ENCODE measurements at regions not wholly inside any gene's neighbourhood (a gene's known extent, or its start where the extent isn't known, plus 50 kb on each side); places are given as distances from the start of the nearest gene placed in this dataset.

DNA sequence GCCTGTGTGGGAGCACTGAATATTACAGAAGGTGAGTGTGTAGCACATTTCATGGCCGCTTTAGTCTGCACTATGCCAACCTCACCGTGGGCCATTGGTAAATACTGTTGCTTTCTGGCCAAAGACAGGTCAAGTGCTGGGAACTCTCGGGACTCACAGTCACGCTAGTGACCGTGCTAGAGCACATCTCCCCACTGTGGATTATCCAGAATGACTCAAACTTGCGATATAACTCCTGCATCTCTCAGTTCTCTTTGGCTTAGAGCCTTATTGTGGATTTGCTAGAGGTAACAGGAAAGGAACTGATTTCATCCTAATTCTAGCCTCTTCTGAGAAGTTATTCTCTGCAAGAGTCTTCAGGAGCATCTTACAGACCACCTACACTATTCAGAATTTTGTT lies 86.5 kb downstream of the DAD1 start:
- TF ChIP-seq, protein P1, sequence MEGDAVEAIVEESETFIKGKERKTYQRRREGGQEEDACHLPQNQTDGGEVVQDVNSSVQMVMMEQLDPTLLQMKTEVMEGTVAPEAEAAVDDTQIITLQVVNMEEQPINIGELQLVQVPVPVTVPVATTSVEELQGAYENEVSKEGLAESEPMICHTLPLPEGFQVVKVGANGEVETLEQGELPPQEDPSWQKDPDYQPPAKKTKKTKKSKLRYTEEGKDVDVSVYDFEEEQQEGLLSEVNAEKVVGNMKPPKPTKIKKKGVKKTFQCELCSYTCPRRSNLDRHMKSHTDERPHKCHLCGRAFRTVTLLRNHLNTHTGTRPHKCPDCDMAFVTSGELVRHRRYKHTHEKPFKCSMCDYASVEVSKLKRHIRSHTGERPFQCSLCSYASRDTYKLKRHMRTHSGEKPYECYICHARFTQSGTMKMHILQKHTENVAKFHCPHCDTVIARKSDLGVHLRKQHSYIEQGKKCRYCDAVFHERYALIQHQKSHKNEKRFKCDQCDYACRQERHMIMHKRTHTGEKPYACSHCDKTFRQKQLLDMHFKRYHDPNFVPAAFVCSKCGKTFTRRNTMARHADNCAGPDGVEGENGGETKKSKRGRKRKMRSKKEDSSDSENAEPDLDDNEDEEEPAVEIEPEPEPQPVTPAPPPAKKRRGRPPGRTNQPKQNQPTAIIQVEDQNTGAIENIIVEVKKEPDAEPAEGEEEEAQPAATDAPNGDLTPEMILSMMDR (IDR thresholded peaks at IDR 0.05) = no peak
- no peaks in the 10 kb centered on the region for H3K9me3 ChIP-seq
- no peak overlapping the region for H3K27ac ChIP-seq
- H3K4me1 ChIP-seq = no peaks in the 10 kb centered on the region
- H3K27me3 ChIP-seq = no peaks in the 10 kb centered on the region
- no peak overlapping the region for H3K4me3 ChIP-seq
- intact Hi-C loops (cut with DNase I; ENCODE audit: low total_unique reads) = no loop called here
- no peak for DNase-seq
- H3K36me3 ChIP-seq = no peaks in the 10 kb centered on the region

DNA sequence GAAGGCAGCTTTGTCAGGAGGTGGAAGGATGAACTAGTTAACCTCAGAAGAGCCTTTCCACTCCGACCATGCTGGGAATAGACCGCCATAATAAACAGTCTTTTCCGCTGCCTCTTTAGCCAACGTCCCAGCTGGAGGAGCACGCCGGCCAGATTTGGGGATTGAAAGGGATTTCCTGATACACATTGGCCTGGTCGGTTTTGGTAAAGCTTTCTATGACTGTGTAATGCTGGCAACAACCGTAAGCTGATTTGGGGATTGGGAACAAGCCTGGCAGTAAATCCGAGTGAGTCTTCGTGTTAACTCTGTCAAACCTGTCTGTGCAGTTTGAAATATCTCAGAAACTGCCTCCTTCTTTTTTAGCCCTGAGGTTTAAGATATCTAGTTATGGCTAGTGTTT lies 87.0 kb downstream of the DAD1 start:
- Histone ChIP-seq H3K4me3 (no peak overlapping the region), H3K9me3 (no peaks in the 10 kb centered on the region), H3K27me3 (no peaks in the 10 kb centered on the region), H3K27ac (no peak overlapping the region), H3K4me1 (no peaks in the 10 kb centered on the region), H3K36me3 (no peaks in the 10 kb centered on the region)
- TF ChIP-seq, protein P1 (IDR thresholded peaks at IDR 0.05) = no peak
- peak in 1 of 2 donors; percentile 37 for DNase-seq
- intact Hi-C loops (cut with DNase I; ENCODE audit: low total_unique reads) = no loop called here

DNA sequence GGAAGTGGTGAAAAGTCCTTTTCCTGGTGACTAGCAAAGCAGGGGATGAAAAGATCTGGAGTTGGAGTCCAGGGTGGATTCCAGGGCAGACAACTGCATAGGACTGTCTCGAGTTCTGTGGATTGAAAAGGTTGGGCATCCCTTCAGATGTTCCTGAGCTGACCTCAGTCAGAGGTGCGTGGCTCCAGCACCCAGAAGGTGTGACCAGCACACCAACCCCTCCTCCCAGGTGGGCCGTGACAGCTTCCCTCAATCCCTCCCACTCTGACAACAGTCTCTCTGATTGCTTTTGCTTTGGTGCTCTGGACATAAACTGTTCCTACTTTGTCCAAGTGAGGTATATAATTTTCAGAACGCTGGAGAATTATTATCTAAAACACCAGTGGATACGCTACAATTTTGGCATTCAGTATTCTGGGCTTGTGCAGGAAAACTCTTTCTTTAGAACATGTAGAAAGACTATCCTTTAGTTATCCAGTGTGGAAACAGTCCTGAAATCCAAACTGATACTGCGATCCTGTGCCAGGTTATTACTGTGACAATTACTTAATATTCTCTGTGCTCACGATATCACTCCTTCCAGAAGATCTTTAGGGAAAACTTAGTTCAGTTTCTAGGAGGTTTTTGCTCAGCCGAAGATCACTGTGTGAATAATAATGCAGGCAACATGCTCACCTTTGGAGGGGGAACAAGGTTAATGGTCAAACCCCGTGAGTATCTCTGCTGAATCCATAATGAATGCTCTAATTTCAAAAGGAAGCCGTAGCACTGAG lies 87.9 kb downstream of the DAD1 start:
- intact Hi-C loops (cut with DNase I; ENCODE audit: low total_unique reads) = no loop called here
- H3K27ac ChIP-seq = no peak overlapping the region
- H3K36me3 ChIP-seq = no peaks in the 10 kb centered on the region
- no peaks in the 10 kb centered on the region for H3K9me3 ChIP-seq
- H3K4me1 ChIP-seq = no peaks in the 10 kb centered on the region
- H3K27me3 ChIP-seq = no peaks in the 10 kb centered on the region
- H3K4me3 ChIP-seq = no peak overlapping the region
- DNase-seq = no peak
- TF ChIP-seq, protein P1 (IDR thresholded peaks at IDR 0.05) = no peak

DNA sequence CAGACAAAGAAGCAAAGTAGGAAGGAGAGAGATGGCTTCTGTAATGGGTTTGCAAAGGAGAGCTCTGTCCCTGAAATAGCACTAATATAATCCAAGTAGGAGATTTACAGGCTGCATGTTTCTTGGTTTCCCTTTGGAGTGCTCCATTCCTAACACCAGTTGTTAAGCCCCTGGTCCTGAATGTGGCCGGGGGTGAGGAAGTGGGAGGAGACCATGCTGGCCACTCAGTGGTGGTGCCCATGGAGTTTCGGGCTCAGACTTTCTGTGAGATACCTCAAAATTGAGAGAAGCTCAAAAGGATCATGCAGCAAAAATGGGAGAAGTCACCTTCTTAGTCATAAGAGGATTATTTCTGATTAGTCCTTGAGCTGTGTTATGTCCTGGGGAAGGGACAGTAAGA lies 88.5 kb downstream of the DAD1 start:
- no peak overlapping the region for H3K27ac ChIP-seq

DNA sequence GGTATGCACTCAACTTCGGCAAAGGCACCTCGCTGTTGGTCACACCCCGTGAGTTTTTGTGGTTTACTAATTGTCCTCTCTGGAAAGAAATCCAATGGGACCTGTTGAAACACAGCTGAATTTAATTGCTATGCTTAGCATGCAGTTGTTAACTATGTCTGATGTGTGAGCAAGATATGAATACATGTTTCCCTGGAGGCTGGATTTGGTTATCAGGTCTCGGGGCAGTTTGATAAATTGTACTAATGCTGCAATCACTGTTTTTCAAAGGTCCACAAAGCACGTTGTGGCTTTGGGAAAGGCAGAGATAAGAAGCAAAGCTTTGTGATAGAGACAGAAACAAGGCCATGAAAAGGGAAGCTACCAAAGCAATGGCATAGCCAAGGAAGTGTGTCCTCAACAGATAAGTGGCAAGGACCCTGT lies 91.3 kb downstream of the DAD1 start:
- H3K27ac ChIP-seq = no peak overlapping the region
- TF ChIP-seq, protein P1 (IDR thresholded peaks at IDR 0.05) = no peak

More for the DNA sequence above, 88.5 kb downstream of the DAD1 start:
- H3K36me3 ChIP-seq = no peaks in the 10 kb centered on the region
- intact Hi-C loops (cut with DNase I; ENCODE audit: low total_unique reads) = no loop called here
- no peaks in the 10 kb centered on the region for H3K9me3 ChIP-seq
- DNase-seq = no peak
- H3K4me3 ChIP-seq = no peak overlapping the region
- H3K4me1 ChIP-seq = no peaks in the 10 kb centered on the region
- H3K27me3 ChIP-seq = no peaks in the 10 kb centered on the region
- TF ChIP-seq, protein P1 (IDR thresholded peaks at IDR 0.05) = no peak

DNA sequence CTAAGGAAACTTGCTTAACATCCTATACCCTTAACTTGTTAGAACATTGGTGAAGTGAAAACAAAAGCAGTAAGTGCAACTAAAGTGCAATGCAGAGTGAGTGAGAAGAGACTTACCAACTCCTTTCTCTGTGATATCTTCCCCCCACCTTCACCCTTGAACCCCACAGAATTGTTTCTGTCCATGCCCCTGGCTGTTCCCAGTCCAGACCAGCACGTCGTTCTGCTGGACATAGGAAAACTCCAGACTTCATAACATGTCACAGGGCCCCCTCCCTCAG lies 91.9 kb downstream of the DAD1 start:
- TF ChIP-seq, protein P1 (IDR thresholded peaks at IDR 0.05) = no peak
- intact Hi-C loops (cut with DNase I; ENCODE audit: low total_unique reads) = no loop called here
- no peaks in the 10 kb centered on the region for H3K36me3 ChIP-seq
- no peak overlapping the region for H3K4me3 ChIP-seq
- H3K4me1 ChIP-seq = no peaks in the 10 kb centered on the region
- H3K27ac ChIP-seq = no peak overlapping the region
- no peaks in the 10 kb centered on the region for H3K27me3 ChIP-seq
- DNase-seq = no peak
- H3K9me3 ChIP-seq = no peaks in the 10 kb centered on the region

More for the DNA sequence above, 91.3 kb downstream of the DAD1 start:
- intact Hi-C loops (cut with DNase I; ENCODE audit: low total_unique reads) = no loop called here
- Histone ChIP-seq H3K36me3 (no peaks in the 10 kb centered on the region), H3K4me3 (no peak overlapping the region), H3K27me3 (no peaks in the 10 kb centered on the region), H3K9me3 (no peaks in the 10 kb centered on the region), H3K4me1 (no peaks in the 10 kb centered on the region)
- no peak for DNase-seq
